Mammary epithelial cell (primary cell): ENCODE measurements at regions not wholly inside any gene's neighbourhood (a gene's known extent, or its start where the extent isn't known, plus 50 kb on each side); places are given as distances from the start of the nearest gene placed in this dataset.

Source experiments
- CTCF ChIP-seq, 2 donors: IDR thresholded peaks in 1 of 2; conservative IDR thresholded peaks in 1 of 2; 2 replicates each; pipeline ENCODE4 v1.5.1; 2011 to 2012; ENCODE audit warnings: inconsistent platforms in 2 of 2, low read length in 2 of 2, mild to moderate bottlenecking in 2 of 2, control low read depth in 1 of 2, low read depth in 1 of 2; ENCODE audit not compliant: insufficient read depth in 1 of 2; ENCODE audit errors: extremely low read depth in 1 of 2
- EZH2 ChIP-seq: IDR thresholded peaks from 2 replicates; pipeline ENCODE4 v1.6.1; 2012; ENCODE audit warnings: low read length, inconsistent platforms, borderline replicate concordance

DNA sequence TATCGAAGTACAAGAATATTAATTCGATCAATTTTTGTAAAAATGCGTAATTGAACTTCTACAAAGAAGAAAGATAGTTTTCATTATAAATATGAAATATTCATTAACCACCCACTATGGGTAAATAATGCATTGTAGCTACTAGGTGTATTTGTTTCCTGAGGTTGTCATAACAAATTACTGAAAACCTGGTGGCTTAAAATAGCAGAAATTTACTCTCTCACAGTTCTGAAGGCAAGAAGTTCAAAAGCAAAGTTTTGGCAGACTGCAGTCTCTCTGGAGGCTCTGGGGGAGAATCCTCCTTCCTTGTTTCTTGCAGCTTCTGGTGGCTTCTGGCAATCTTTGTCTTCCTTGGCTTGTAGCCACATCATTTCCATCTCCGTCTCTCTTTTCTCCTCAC is 99.2 kb upstream of the MIR17HG start:
- TF ChIP-seq EZH2 (no peak), CTCF (conservative IDR thresholded peaks at IDR 0.05 in 1 of 2, IDR thresholded peaks at IDR 0.05 in 1 of 2; ENCODE audit: extremely low read depth in 1 of 2, insufficient read depth in 1 of 2, low read depth in 1 of 2, low read length in 2 of 2) (no peak)
